SK-N-SH (cell line): ENCODE measurements at regions not wholly inside any gene's neighbourhood (a gene's known extent, or its start where the extent isn't known, plus 50 kb on each side); places are given as distances from the start of the nearest gene placed in this dataset.

Experiments
- CTCF ChIP-seq: fragments of 200-600 bp; sonication (generic); IDR thresholded peaks from 2 replicates; pipeline ENCODE4 v1.6.1; 2017; ENCODE audit warnings: antibody characterized with exemption, mild to moderate bottlenecking, moderate library complexity
- EP300 ChIP-seq, 2 experiments: IDR thresholded peaks; 2 replicates each; pipeline versions ENCODE4 v1.4.0 to v1.6.1; 2012; ENCODE audit warnings: borderline replicate concordance in 1 of 2, low read depth in 1 of 2, low read length in 1 of 2
- FOXJ3 ChIP-seq: sonication (generic); formaldehyde crosslinking; IDR thresholded peaks from 2 replicates; pipeline ENCODE4 v1.5.1; 2020; ENCODE audit warnings: mild to moderate bottlenecking, missing genetic modification reagents
- GABPA ChIP-seq: IDR thresholded peaks from 2 replicates; pipeline ENCODE4 v1.4.0; 2012; ENCODE audit warnings: low read depth, mild to moderate bottlenecking
- IRF3 ChIP-seq: fragments of 150-350 bp; IDR thresholded peaks from 2 replicates; pipeline ENCODE4 v1.6.1; 2016; ENCODE audit warnings: mild to moderate bottlenecking, low read depth, low read length
- MEF2A ChIP-seq: IDR thresholded peaks from 2 replicates; pipeline ENCODE4 v1.4.0; 2012; ENCODE audit warnings: low read depth, borderline replicate concordance
- NRF1 ChIP-seq: IDR thresholded peaks from 2 replicates; pipeline ENCODE4 v1.6.1; 2012; ENCODE audit warnings: low read depth, mild to moderate bottlenecking, low read length
- POLR2AphosphoS5 ChIP-seq: IDR thresholded peaks from 2 replicates; pipeline ENCODE4 v1.6.1; 2012; ENCODE audit warnings: low read depth, low read length
- RAD21 ChIP-seq: IDR thresholded peaks from 2 replicates; pipeline ENCODE4 v1.6.1; 2012; ENCODE audit warnings: mild to moderate bottlenecking, low read length
- REST ChIP-seq: IDR thresholded peaks from 2 replicates; pipeline ENCODE4 v1.6.1; 2012; ENCODE audit warnings: mild to moderate bottlenecking, low read depth, low read length, moderate library complexity
- RFX5 ChIP-seq: IDR thresholded peaks from 2 replicates; pipeline ENCODE4 v1.6.1; 2012; ENCODE audit warnings: mild to moderate bottlenecking, improper control_type of control experiment, low read length
- RXRA ChIP-seq: IDR thresholded peaks from 2 replicates; pipeline ENCODE4 v1.4.0; 2012; ENCODE audit warnings: low read depth, mild to moderate bottlenecking, borderline replicate concordance
- TCF12 ChIP-seq: IDR thresholded peaks from 2 replicates; pipeline ENCODE4 v1.4.0; 2012
- USF2 ChIP-seq: fragments of 150-350 bp; IDR thresholded peaks from 2 replicates; pipeline ENCODE4 v1.6.1; 2017; ENCODE audit warnings: antibody characterized with exemption, low read length, low read depth, borderline replicate concordance

- TF ChIP-seq CTCF (no peak), POLR2AphosphoS5 (no peak), RAD21 (no peak), EP300 (IDR thresholded peaks at IDR 0.05; ENCODE audit: borderline replicate concordance in 1 of 2, low read depth in 1 of 2, low read length in 1 of 2) (no peak), GABPA (no peak), MEF2A (no peak), RFX5 (no peak), REST (no peak), RXRA (no peak), TCF12 (no peak), USF2 (no peak), IRF3 (no peak), NRF1 (no peak), FOXJ3 (CRISPR knock-in tag) (no peak)
Observed at GRCh38 chr12:131250951-131251315, 297.2 kb downstream of the ADGRD1 start.
